Psoas muscle (tissue), 7 donors: ENCODE measurements at regions not wholly inside any gene's neighbourhood (a gene's known extent, or its start where the extent isn't known, plus 50 kb on each side); places are given as distances from the start of the nearest gene placed in this dataset.

Source experiments
- ATAC-seq, 4 donors: fragments of 200-7000 bp; cut with Tn5 transposase; one replicate each; pipeline ENCODE4 v1.9.1; 2020; ENCODE audit warnings: moderate library complexity in 3 of 4, mild to moderate bottlenecking in 2 of 4
- DNase-seq, 2 donors: peaks; one replicate each; pipeline ENCODE4 v3.0.0-alpha.2; 2020
- H3K27ac ChIP-seq: fragments of 200-600 bp; one replicate; pipeline ENCODE4 v1.8.0; 2022
- H3K27me3 ChIP-seq, 3 donors: fragments of 200-600 bp in 1 of 3; one replicate each; pipeline versions ENCODE4 v1.6.1 to v1.8.0; 2013 to 2022; ENCODE audit warnings: low read length in 2 of 3, mild to moderate bottlenecking in 2 of 3, moderate library complexity in 1 of 3; ENCODE audit not compliant: insufficient read depth in 3 of 3
- H3K36me3 ChIP-seq, 2 donors: fragments of 200-600 bp in 1 of 2; one replicate each; pipeline versions ENCODE4 v1.6.1 to v1.8.0; 2013 to 2022; ENCODE audit warnings: low read depth in 1 of 2, mild to moderate bottlenecking in 1 of 2, moderate library complexity in 1 of 2; ENCODE audit not compliant: insufficient read depth in 1 of 2
- H3K4me1 ChIP-seq: fragments of 200-600 bp; one replicate; pipeline ENCODE4 v1.8.0; 2022
- H3K4me3 ChIP-seq: fragments of 200-600 bp; one replicate; pipeline ENCODE4 v1.8.0; 2022; ENCODE audit warnings: mild to moderate bottlenecking
- H3K9me3 ChIP-seq: fragments of 200-600 bp; one replicate; pipeline ENCODE4 v1.8.0; 2022
- CTCF ChIP-seq: fragments of 200-600 bp; IDR thresholded peaks from one replicate; pipeline ENCODE4 v1.8.0; 2022; ENCODE audit warnings: antibody characterized with exemption
- WGBS, 3 donors: extraction: QIAGEN DNeasy Blood & Tissue Kit; methylation state at CpG; one replicate each; pipeline versions ENCODE4 v1.1.6 to v1.1.7; 2013; 5-methylcytosine and 5-hydroxymethylcytosine counted together
- intact Hi-C, 2 donors: fragments of 100-400 bp; cut with DNase I; formaldehyde crosslinking; loops; one replicate each; pipeline versions ENCODE4 v1.11.0 to v1.14.2; 2022
- donor health status: healthy with polysubstance abuse.
- donor health status: DM: no; HTN: no; CAD: no; lungs with moderate emphysema.
- donor health status: Bipolar disorder and iron deficiency.
- donor health status: healthy.
- donor health status: DM: yes; HTN: yes; CAD: no.
- donor health status: DM: no; HTN: no; CAD: no.
- donor health status: DM: yes; HTN: yes; CAD: no.

GRCh38 chr7:130906575-130906974 is 172.6 kb upstream of the KLF14 start:
- peak overlapping the region; percentile 94 for H3K27ac ChIP-seq
- DNase-seq: no peak
- intact Hi-C loops: no loop called here
- ATAC-seq: no peak
- 97 to 100% (median 98%) methylated on average over 1 of the region's 1 CpG for WGBS, 3 donors
- TF ChIP-seq CTCF: no peak
- H3K4me3 ChIP-seq: no peak overlapping the region
- peaks cover 72% of the 10 kb centered on the region for H3K4me1 ChIP-seq
- no peaks in the 10 kb centered on the region for H3K27me3 ChIP-seq
- H3K36me3 ChIP-seq: peaks cover 2 to 22% of the 10 kb centered on the region in 2 donors
- no peaks in the 10 kb centered on the region for H3K9me3 ChIP-seq

GRCh38 chr7:130907439-130907838 is 173.4 kb upstream of the KLF14 start:
- Histone ChIP-seq H3K4me1 (peaks cover 70% of the 10 kb centered on the region), H3K36me3 (peaks cover 2 to 20% of the 10 kb centered on the region in 2 donors), H3K27me3 (no peaks in the 10 kb centered on the region), H3K9me3 (no peaks in the 10 kb centered on the region), H3K27ac (peak overlapping the region; percentile 94), H3K4me3 (peak overlapping the region; percentile 3)
- intact Hi-C loops: no loop called here
- WGBS, 3 donors: 76 to 92% (median 82%) methylated on average over 4 of the region's 4 CpGs
- ATAC-seq (no peak), DNase-seq (no peak)
- TF ChIP-seq CTCF: no peak

GRCh38 chr7:130908345-130909160 is 174.5 kb upstream of the KLF14 start:
- Histone ChIP-seq H3K4me1 (peaks cover 64% of the 10 kb centered on the region), H3K9me3 (no peaks in the 10 kb centered on the region), H3K27me3 (no peaks in the 10 kb centered on the region), H3K4me3 (no peak overlapping the region), H3K27ac (peak overlapping the region; percentile 94), H3K36me3 (peaks cover 2 to 13% of the 10 kb centered on the region in 2 donors)
- WGBS, 3 donors: 89 to 96% (median 90%) methylated on average over 10 to 11 of the region's 11 CpGs
- DNase-seq (no peak), ATAC-seq (no peak)
- TF ChIP-seq CTCF: no peak
- intact Hi-C loops: no loop called here

GRCh38 chr7:130909161-130909836 is 175.3 kb upstream of the KLF14 start:
- no peak for TF ChIP-seq CTCF
- DNase-seq (no peak), ATAC-seq (no peak)
- H3K36me3 ChIP-seq: peaks cover 2 to 13% of the 10 kb centered on the region in 2 donors
- WGBS, 3 donors: 90 to 93% (median 90%) methylated on average over 14 of the region's 14 CpGs
- peaks cover 65% of the 10 kb centered on the region for H3K4me1 ChIP-seq
- peak overlapping the region; percentile 70 for H3K4me3 ChIP-seq
- intact Hi-C loops: no loop called here
- H3K27ac ChIP-seq: peak overlapping the region; percentile 94
- no peaks in the 10 kb centered on the region for H3K9me3 ChIP-seq
- H3K27me3 ChIP-seq: no peaks in the 10 kb centered on the region
